Spleen (tissue), 11 donors: ENCODE measurements at regions not wholly inside any gene's neighbourhood (a gene's known extent, or its start where the extent isn't known, plus 50 kb on each side); places are given as distances from the start of the nearest gene placed in this dataset.

Source experiments
- DNase-seq: peaks from one replicate; pipeline ENCODE4 v3.0.0-alpha.2; 2020
- H3K27ac ChIP-seq, 8 donors: fragments of 200-600 bp; sonication (generic) in 7 of 8; 1 replicate in 4 of 8; 2 replicates in 4 of 8; pipeline versions ENCODE4 v1.5.0 to v1.8.0; 2016 to 2021; ENCODE audit warnings: inconsistent platforms in 4 of 8, mild to moderate bottlenecking in 4 of 8, moderate library complexity in 1 of 8
- H3K27me3 ChIP-seq, 7 donors: fragments of 200-600 bp; sonication (generic) in 6 of 7; replicated peaks in 1 of 7; 1 replicate in 4 of 7; 2 replicates in 3 of 7; pipeline versions ENCODE4 v1.5.0 to v1.8.0; 2016 to 2021; ENCODE audit warnings: inconsistent platforms in 3 of 7, mild to moderate bottlenecking in 1 of 7
- H3K36me3 ChIP-seq, 6 donors: fragments of 200-600 bp; sonication (generic) in 5 of 6; 1 replicate in 4 of 6; 2 replicates in 2 of 6; pipeline versions ENCODE4 v1.5.0 to v1.8.0; 2016 to 2021; ENCODE audit warnings: inconsistent platforms in 2 of 6
- H3K4me1 ChIP-seq, 6 donors: fragments of 200-600 bp; sonication (generic) in 5 of 6; 1 replicate in 3 of 6; 2 replicates in 3 of 6; pipeline versions ENCODE4 v1.5.0 to v1.8.0; 2016 to 2021; ENCODE audit warnings: inconsistent platforms in 3 of 6
- H3K4me3 ChIP-seq, 8 donors: fragments of 200-600 bp; sonication (generic) in 7 of 8; 1 replicate in 4 of 8; 2 replicates in 4 of 8; pipeline versions ENCODE4 v1.5.0 to v1.8.0; 2016 to 2021; ENCODE audit warnings: inconsistent platforms in 4 of 8, mild to moderate bottlenecking in 4 of 8, moderate library complexity in 2 of 8
- H3K9me3 ChIP-seq, 8 donors: fragments of 200-600 bp; sonication (generic) in 7 of 8; 1 replicate in 4 of 8; 2 replicates in 4 of 8; pipeline versions ENCODE4 v1.5.0 to v1.8.0; 2016 to 2021; ENCODE audit warnings: inconsistent platforms in 4 of 8
- POLR2A ChIP-seq, 3 donors: fragments of 450-650 bp; IDR thresholded peaks; one replicate each; pipeline ENCODE4 v1.5.1; 2017; ENCODE audit warnings: antibody characterized with exemption in 3 of 3, mild to moderate bottlenecking in 1 of 3
- POLR2AphosphoS5 ChIP-seq, 3 donors: sonication (generic); formaldehyde crosslinking; IDR thresholded peaks; one replicate each; pipeline ENCODE4 v1.5.1; 2017; ENCODE audit warnings: antibody characterized with exemption in 3 of 3
- WGBS, 5 donors: extraction: QIAGEN DNeasy Blood & Tissue Kit in 3 of 5; methylation state at CpG; one replicate each; pipeline versions ENCODE4 v1.1.5 to v1.1.7; 2013 to 2018; 5-methylcytosine and 5-hydroxymethylcytosine counted together
- intact Hi-C: fragments of 100-400 bp; cut with DNase I; formaldehyde crosslinking; loops from one replicate; pipeline ENCODE4 v1.15.0; 2023; ENCODE audit warnings: low total_unique reads
- TF ChIP-seq, protein P1 (sequence below), 11 experiments: fragments of 200-600 bp in 7 of 11; fragments of 450-650 bp in 4 of 11; sonication (generic) in 4 of 11; IDR thresholded peaks in 8 of 11; conservative IDR thresholded peaks in 3 of 11; 1 replicate in 7 of 11; 2 replicates in 4 of 11; pipeline versions ENCODE4 v1.4.0 to v1.8.0; 2016 to 2021; ENCODE audit warnings: antibody characterized with exemption in 11 of 11, inconsistent platforms in 4 of 11, mild to moderate bottlenecking in 1 of 11
- donor health status: healthy with polysubstance abuse.
- donor health status: DM: no; HTN: no; CAD: no; lungs with moderate emphysema.
- donor health status: DM: no; HTN: no; CAD: no.
- donor health status: Bipolar disorder and iron deficiency.
- donor health status: healthy.
- donor health status: DM: no; HTN: no; CAD: no.
- donor health status: DM: yes; HTN: yes; CAD: no.

DNA sequence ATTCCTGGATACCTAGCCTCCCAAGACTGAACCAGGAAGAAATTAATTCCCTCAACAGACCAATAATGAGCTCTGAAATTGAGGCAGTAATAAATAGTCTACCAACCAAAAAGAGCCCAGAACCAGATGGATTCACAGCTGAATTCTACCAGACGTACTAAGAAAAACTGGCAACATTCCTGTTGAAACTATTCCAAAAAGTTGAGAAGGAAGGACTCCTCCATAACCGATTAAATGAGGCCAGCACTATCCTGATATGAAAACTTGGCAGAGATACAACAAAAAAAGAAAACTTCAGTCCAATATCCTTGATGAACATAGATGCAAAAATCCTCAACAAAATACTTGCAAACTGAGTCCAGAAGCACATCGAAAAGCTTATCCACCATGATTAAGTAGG lies 392.5 kb upstream of the GRAMD2B start:
- WGBS, 5 donors = 53 to 79% (median 67%) methylated on average over 3 of the region's 3 CpGs
- no peak overlapping the region for H3K4me3 ChIP-seq
- DNase-seq = no peak
- no peaks in the 10 kb centered on the region for H3K36me3 ChIP-seq
- intact Hi-C loops = no loop called here
- H3K27ac ChIP-seq = no peak overlapping the region
- H3K4me1 ChIP-seq = no peaks in the 10 kb centered on the region
- H3K27me3 ChIP-seq = no peaks in the 10 kb centered on the region
- TF ChIP-seq, protein P1, sequence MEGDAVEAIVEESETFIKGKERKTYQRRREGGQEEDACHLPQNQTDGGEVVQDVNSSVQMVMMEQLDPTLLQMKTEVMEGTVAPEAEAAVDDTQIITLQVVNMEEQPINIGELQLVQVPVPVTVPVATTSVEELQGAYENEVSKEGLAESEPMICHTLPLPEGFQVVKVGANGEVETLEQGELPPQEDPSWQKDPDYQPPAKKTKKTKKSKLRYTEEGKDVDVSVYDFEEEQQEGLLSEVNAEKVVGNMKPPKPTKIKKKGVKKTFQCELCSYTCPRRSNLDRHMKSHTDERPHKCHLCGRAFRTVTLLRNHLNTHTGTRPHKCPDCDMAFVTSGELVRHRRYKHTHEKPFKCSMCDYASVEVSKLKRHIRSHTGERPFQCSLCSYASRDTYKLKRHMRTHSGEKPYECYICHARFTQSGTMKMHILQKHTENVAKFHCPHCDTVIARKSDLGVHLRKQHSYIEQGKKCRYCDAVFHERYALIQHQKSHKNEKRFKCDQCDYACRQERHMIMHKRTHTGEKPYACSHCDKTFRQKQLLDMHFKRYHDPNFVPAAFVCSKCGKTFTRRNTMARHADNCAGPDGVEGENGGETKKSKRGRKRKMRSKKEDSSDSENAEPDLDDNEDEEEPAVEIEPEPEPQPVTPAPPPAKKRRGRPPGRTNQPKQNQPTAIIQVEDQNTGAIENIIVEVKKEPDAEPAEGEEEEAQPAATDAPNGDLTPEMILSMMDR (IDR thresholded peaks at IDR 0.05 in 8 of 11, conservative IDR thresholded peaks at IDR 0.05 in 3 of 11) = no peak
- TF ChIP-seq POLR2A (IDR thresholded peaks at IDR 0.05) = no peak
- TF ChIP-seq POLR2AphosphoS5 (IDR thresholded peaks at IDR 0.05) = no peak
- peaks cover 5 to 52% (median 36%) of the 10 kb centered on the region in 8 donors for H3K9me3 ChIP-seq

DNA sequence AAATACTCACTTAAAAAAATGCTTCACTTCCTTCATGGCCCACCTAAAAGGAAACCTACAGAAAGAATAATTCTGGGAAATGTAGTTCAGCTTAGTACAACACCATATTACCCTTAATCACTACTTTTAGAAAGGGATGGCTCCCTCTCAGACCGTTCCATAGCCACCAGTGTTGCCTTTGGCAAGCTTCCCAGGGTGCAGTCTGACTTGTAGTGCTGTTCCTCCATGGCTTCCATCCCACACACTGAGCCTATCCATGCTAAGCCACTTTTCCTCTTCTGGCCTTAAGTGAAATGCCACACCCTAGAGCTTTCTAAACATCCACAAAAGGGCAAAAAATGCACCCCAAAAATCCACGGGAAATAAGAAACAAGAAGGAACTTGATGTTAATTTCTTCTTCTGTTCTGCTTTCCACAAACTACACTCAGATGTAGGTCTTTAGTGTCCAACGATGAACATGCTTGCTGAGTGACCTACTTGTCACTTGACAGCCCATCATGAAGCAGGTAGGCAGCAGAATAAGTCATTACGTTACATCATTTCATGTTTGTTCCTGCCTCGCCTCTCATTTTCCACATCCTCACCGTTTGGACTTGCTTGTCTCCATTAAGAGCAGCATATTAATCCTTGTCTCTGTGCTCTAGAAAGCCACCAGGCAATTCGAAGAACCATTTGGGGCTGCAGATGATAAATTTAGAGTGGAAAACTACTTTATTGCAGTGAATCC lies 391.1 kb upstream of the GRAMD2B start:
- Histone ChIP-seq H3K4me1 (no peaks in the 10 kb centered on the region), H3K27ac (no peak overlapping the region), H3K27me3 (no peaks in the 10 kb centered on the region), H3K4me3 (no peak overlapping the region), H3K36me3 (no peaks in the 10 kb centered on the region), H3K9me3 (peaks cover 5 to 48% (median 34%) of the 10 kb centered on the region in 8 donors)
- intact Hi-C loops = no loop called here
- TF ChIP-seq POLR2A (IDR thresholded peaks at IDR 0.05) (no peak), POLR2AphosphoS5 (IDR thresholded peaks at IDR 0.05) (no peak)
- TF ChIP-seq, protein P1 (IDR thresholded peaks at IDR 0.05 in 8 of 11, conservative IDR thresholded peaks at IDR 0.05 in 3 of 11) = no peak
- WGBS, 5 donors = 71 to 87% (median 79%) methylated on average over 7 of the region's 7 CpGs
- no peak for DNase-seq

DNA sequence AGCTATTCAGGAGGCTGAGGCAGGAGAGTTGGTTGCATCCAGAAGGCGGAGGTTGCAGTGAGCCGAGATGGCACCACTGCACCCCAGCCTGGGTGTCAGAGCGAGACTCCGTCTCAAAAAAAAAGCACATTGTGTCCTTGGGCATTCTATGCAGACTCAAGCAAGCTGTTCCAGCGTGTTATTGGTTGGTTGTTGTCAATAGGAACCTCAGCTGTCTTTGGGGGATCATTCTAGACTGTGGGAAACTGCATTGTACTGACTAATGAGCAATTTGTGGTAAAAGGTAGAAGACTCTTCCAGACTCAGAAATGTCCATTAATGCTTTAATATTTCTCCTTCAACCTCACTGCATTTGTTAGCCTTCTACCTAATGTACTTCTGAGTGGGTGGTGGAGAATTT lies 379.5 kb upstream of the GRAMD2B start:
- Histone ChIP-seq H3K4me3 (no peak overlapping the region), H3K9me3 (no peaks in the 10 kb centered on the region), H3K27me3 (no peaks in the 10 kb centered on the region), H3K36me3 (no peaks in the 10 kb centered on the region), H3K27ac (no peak overlapping the region), H3K4me1 (no peaks in the 10 kb centered on the region)
- WGBS, 5 donors = 83 to 93% (median 88%) methylated on average over 5 of the region's 5 CpGs
- no peak for DNase-seq
- intact Hi-C loops = no loop called here
- TF ChIP-seq, protein P1 (IDR thresholded peaks at IDR 0.05 in 8 of 11, conservative IDR thresholded peaks at IDR 0.05 in 3 of 11) = no peak
- TF ChIP-seq POLR2AphosphoS5 (IDR thresholded peaks at IDR 0.05) = no peak
- TF ChIP-seq POLR2A (IDR thresholded peaks at IDR 0.05) = no peak

DNA sequence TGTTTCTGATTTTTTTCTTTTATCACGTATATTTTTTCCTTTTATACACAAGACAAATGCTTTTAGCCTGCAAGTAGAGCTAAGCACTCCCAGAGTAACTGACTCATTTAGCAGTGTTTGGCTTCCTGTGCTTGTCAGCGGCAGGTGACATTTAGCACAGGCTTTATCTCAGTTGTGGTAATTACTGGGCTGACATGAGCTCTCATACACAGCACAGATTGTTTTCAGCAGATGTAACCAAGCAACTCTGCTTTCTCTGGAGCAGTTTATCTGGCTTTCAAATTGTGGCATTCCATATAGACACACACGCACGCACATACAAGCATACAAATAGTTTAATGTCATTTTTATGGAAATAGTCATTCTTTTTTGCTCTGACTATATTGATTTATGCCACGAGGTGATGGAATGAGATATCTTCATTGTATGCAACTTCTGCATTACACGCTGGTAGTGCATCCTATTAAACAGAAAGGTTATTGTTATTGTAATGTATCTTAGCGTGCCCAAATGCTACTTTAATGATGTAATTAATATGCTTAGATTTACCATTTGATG lies 379.0 kb upstream of the GRAMD2B start:
- Histone ChIP-seq H3K4me1 (no peaks in the 10 kb centered on the region), H3K27ac (no peak overlapping the region), H3K9me3 (no peaks in the 10 kb centered on the region), H3K36me3 (no peaks in the 10 kb centered on the region), H3K4me3 (no peak overlapping the region), H3K27me3 (no peaks in the 10 kb centered on the region)
- no peak for DNase-seq
- intact Hi-C loops = no loop called here
- 69 to 78% (median 73%) methylated on average over 7 of the region's 7 CpGs for WGBS, 5 donors
- TF ChIP-seq, protein P1 (IDR thresholded peaks at IDR 0.05 in 8 of 11, conservative IDR thresholded peaks at IDR 0.05 in 3 of 11) = no peak
- TF ChIP-seq POLR2AphosphoS5 (IDR thresholded peaks at IDR 0.05) (no peak), POLR2A (IDR thresholded peaks at IDR 0.05) (no peak)
